H1 (cell line): ENCODE measurements at regions not wholly inside any gene's neighbourhood (a gene's known extent, or its start where the extent isn't known, plus 50 kb on each side); places are given as distances from the start of the nearest gene placed in this dataset.

Source experiments
- CHD7 ChIP-seq: fragments of 300-600 bp; sonication (generic); IDR thresholded peaks from 2 replicates; pipeline ENCODE4 v1.7.1; 2012; ENCODE audit warnings: low read length, moderate library complexity, mild to moderate bottlenecking, inconsistent platforms; ENCODE audit not compliant: insufficient replicate concordance

- no peak for TF ChIP-seq CHD7
Measured at GRCh38 chr14:43338713-43339112, 1168.4 kb downstream of the FSCB start (continued).
